ENCODE measurements at regions not wholly inside any gene's neighbourhood (a gene's known extent, or its start where the extent isn't known, plus 50 kb on each side); places are given as distances from the start of the nearest gene placed in this dataset.
"Not testable (repeated sequence)": the region's sequence is repeated elsewhere in the genome, so short reads cannot be mapped to it uniquely, and the experiment has no call there.

DNA sequence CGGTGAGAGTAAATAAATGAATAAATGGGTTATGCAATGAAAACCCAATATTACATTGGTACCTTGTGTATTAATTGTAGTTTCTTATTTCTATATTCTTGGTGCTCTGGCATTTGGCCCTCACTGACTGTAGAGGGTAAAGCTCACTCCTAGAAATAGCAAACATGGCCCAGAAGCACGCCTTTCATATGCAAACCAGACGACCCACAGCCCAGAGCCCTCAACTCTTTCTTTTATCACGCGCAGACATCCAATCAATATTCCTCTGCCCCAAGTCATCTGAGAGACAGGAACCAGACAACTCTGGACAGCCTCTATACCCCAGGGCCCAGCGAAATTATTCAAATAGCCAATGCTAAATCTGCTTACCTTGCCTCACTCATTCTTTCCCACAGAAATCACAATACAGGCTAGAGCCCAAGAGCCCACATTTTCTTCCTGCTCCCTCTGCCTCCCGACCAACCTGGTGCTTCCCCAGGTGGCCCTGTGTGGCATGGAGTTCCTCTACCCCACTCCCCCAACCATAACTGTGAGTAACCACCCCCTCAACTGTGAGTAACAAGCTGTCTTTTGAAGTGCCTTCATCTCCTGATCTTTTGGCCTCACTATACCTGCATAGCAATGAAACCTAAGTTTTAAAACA lies 425.1 kb upstream of the SPATA31A3 start:
- not testable (repeated sequence) for H3K27ac Mint-ChIP-seq

DNA sequence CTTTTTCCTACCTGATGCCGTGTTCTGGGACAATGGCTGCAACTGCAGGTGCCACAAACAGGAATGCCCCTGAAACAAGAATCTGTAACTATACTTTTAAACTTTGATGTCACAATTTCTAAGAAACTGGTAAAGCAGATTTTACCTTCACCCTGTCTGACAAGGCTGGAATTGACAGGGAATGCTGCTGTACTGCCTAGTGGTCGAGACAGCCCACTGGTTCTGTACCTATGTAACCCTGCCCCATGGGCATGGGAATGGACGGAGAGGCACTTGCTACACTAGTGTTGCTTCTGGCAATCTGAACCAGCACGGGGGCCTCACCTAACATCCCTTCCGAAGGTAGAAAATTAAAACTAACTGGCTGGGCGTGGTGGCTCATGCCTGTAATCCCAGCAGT lies 424.3 kb upstream of the SPATA31A3 start:
- DNase-seq (ENCODE audit: low spot score); H3K4me3 ChIP-seq; H3K36me3 Mint-ChIP-seq; H2AFZ ChIP-seq (replicated peaks); H3K27me3 ChIP-seq; H3K9me3 ChIP-seq (ENCODE audit: low read depth); H3K4me1 Mint-ChIP-seq; H3K9ac ChIP-seq; H3K4me3 Mint-ChIP-seq; H3K4me1 ChIP-seq; H3K27ac Mint-ChIP-seq; H3F3A ChIP-seq (ENCODE audit: low read depth); H3K36me3 ChIP-seq; H3K79me2 ChIP-seq (ENCODE audit: low read depth); H4K20me1 ChIP-seq (ENCODE audit: low read depth); H3K9me3 Mint-ChIP-seq; H3K27me3 Mint-ChIP-seq (ENCODE audit: insufficient read depth, low read depth); H3K4me2 ChIP-seq; H3K27ac ChIP-seq: not testable (repeated sequence)

More for the DNA sequence above, 425.1 kb upstream of the SPATA31A3 start:
- not testable (repeated sequence) for H3K9ac ChIP-seq; H3K79me2 ChIP-seq (ENCODE audit: low read depth); H3K9me3 ChIP-seq (ENCODE audit: low read depth); H4K20me1 ChIP-seq (ENCODE audit: low read depth); H3K4me3 ChIP-seq; DNase-seq (ENCODE audit: low spot score); H3K36me3 ChIP-seq; H3K9me3 Mint-ChIP-seq; H3K4me3 Mint-ChIP-seq; H3K4me2 ChIP-seq; H3K27me3 ChIP-seq; H3K4me1 Mint-ChIP-seq; H3K4me1 ChIP-seq; H3K27me3 Mint-ChIP-seq (ENCODE audit: insufficient read depth, low read depth); H3K27ac ChIP-seq; H3K36me3 Mint-ChIP-seq; H2AFZ ChIP-seq (replicated peaks); H3F3A ChIP-seq (ENCODE audit: low read depth)

DNA sequence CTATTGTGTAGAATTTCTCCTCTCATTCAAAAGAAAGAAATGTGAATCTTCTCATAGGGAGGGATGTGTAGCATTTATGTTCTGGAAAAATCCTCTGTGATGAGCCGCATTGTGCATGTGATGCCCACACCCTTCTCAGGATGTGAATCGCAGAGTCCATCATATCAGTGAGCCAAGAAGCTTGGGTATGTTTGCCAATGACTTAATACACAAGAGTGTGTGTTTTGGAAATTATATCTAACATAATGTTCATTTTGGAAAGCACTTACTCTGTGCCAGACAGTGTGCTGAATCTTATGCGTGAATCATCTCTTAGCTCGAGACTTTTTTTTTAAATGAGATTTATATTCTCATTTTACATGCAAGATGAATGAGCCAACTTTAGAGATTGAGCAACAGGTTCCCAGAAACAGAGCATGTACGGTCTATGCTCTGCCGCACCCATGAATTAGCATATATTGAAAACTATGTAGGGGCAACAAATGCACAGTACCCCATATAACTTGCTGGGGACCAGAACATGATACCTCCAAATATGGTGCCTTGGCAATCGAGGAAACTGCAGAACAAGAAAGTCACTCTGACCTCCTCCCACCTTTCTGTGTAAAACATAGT lies 418.4 kb upstream of the SPATA31A3 start:
- H3K9ac ChIP-seq; H3K4me2 ChIP-seq; H3K9me3 ChIP-seq (ENCODE audit: low read depth); H3K36me3 Mint-ChIP-seq; H3F3A ChIP-seq (ENCODE audit: low read depth); H4K20me1 ChIP-seq (ENCODE audit: low read depth); H3K27me3 ChIP-seq; H3K79me2 ChIP-seq (ENCODE audit: low read depth); DNase-seq (ENCODE audit: low spot score); H3K27me3 Mint-ChIP-seq (ENCODE audit: insufficient read depth, low read depth); H3K4me1 Mint-ChIP-seq; H3K9me3 Mint-ChIP-seq; H3K27ac Mint-ChIP-seq; H3K4me3 Mint-ChIP-seq; H2AFZ ChIP-seq (replicated peaks); H3K27ac ChIP-seq; H3K4me1 ChIP-seq; H3K4me3 ChIP-seq; H3K36me3 ChIP-seq: not testable (repeated sequence)

DNA sequence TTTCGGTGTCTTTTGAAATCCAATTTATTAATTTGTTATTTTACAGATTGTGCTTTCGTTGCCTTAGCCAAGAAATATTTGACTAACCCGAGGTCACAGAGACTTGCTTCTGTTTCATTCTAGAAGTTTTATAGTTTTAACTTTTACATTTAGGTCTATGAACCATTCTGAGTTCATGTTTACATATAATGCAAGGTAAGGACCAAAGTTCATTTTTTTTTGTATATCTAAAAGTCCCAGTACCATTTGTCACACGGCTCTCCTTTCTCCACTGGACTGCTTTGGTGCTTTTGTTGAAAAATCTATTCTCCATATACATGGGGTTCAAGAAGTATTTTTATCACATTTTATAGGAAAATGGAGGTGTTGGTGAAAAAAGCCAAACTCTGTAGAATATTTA lies 411.4 kb upstream of the SPATA31A3 start:
- not testable (repeated sequence) for DNase-seq (ENCODE audit: low spot score); H3K27me3 Mint-ChIP-seq (ENCODE audit: insufficient read depth, low read depth); H3K27me3 ChIP-seq; H3K4me1 Mint-ChIP-seq; H3K27ac Mint-ChIP-seq; H3K9me3 Mint-ChIP-seq; H3K79me2 ChIP-seq (ENCODE audit: low read depth); H3K4me3 ChIP-seq; H4K20me1 ChIP-seq (ENCODE audit: low read depth); H3K36me3 Mint-ChIP-seq; H3K36me3 ChIP-seq; H3K9ac ChIP-seq; H2AFZ ChIP-seq (replicated peaks); H3F3A ChIP-seq (ENCODE audit: low read depth); H3K4me2 ChIP-seq; H3K9me3 ChIP-seq (ENCODE audit: low read depth); H3K27ac ChIP-seq; H3K4me3 Mint-ChIP-seq; H3K4me1 ChIP-seq

DNA sequence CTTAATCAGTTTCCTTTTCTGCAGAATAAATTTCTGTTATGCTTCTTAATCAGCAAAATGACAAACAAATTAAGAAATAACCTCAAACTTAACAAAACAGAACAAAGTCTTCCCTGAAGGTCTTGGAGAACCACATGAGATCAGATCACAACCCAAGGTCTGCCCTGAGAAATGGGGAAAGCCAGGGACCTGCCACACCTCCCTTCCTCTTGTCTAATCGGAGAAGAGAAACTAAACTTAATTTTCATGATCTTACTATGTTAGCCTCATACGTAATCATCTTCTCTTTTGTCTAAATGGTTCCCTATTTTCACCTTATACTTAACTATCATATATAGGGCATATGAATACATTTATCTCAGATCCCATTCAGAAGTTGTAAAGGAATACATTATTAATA lies 405.4 kb upstream of the SPATA31A3 start:
- not testable (repeated sequence) for H3K9me3 ChIP-seq (ENCODE audit: low read depth); H3K4me1 ChIP-seq; H3K4me1 Mint-ChIP-seq; H3K4me3 Mint-ChIP-seq; H3K36me3 Mint-ChIP-seq; H3K27ac ChIP-seq; H3K9me3 Mint-ChIP-seq; DNase-seq (ENCODE audit: low spot score); H3F3A ChIP-seq (ENCODE audit: low read depth); H2AFZ ChIP-seq (replicated peaks); H3K4me2 ChIP-seq; H4K20me1 ChIP-seq (ENCODE audit: low read depth); H3K27ac Mint-ChIP-seq; H3K27me3 Mint-ChIP-seq (ENCODE audit: insufficient read depth, low read depth); H3K36me3 ChIP-seq; H3K27me3 ChIP-seq; H3K4me3 ChIP-seq; H3K9ac ChIP-seq; H3K79me2 ChIP-seq (ENCODE audit: low read depth)

DNA sequence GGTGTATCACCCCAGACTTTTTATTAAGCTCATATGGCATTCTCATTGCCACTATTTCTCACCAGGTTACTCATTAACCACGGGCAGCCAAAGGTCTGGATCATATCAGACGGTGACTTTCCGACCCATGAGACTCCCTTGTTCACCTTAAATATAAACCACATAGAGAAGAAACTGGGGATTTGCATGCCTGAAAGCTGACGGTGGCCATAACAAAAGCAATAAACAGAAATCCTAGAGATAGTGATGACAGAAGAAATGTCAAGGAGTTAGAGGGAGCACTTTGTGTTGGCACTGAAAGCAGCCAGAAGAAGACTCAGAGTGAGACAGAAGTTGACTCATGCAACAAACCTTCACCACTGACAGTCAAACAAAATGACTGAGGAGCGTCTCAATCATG lies 402.4 kb upstream of the SPATA31A3 start:
- not testable (repeated sequence) for DNase-seq (ENCODE audit: low spot score); H3K27ac Mint-ChIP-seq; H4K20me1 ChIP-seq (ENCODE audit: low read depth); H2AFZ ChIP-seq (replicated peaks); H3K9ac ChIP-seq; H3F3A ChIP-seq (ENCODE audit: low read depth); H3K4me1 Mint-ChIP-seq; H3K9me3 ChIP-seq (ENCODE audit: low read depth); H3K4me3 Mint-ChIP-seq; H3K9me3 Mint-ChIP-seq; H3K27me3 ChIP-seq; H3K4me3 ChIP-seq; H3K36me3 ChIP-seq; H3K36me3 Mint-ChIP-seq; H3K27me3 Mint-ChIP-seq (ENCODE audit: insufficient read depth, low read depth); H3K4me2 ChIP-seq; H3K4me1 ChIP-seq; H3K79me2 ChIP-seq (ENCODE audit: low read depth); H3K27ac ChIP-seq

DNA sequence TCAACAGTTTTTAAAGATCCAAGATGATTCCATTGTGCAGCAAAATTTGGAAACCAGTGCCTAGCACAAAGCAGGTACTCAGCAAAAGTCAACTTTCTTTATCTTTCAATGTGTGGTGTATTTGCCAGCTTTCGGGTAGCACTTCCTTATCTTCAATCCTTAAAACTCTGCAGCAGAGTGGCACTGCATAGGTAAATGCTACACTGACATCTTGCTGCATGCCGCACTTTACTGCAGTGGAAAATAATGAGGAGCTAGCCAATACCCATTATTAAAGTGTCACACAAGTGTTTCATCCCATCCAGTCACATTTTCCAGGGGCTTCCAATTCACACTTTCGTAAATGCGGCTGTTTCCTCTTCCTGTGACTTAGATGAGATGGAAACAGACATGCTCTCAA lies 401.7 kb upstream of the SPATA31A3 start:
- H3K9me3 ChIP-seq (ENCODE audit: low read depth); H3K27ac ChIP-seq; H3K4me3 Mint-ChIP-seq; H2AFZ ChIP-seq (replicated peaks); DNase-seq (ENCODE audit: low spot score); H4K20me1 ChIP-seq (ENCODE audit: low read depth); H3K9ac ChIP-seq; H3K4me3 ChIP-seq; H3K4me2 ChIP-seq; H3K36me3 ChIP-seq; H3K27ac Mint-ChIP-seq; H3K27me3 ChIP-seq; H3K9me3 Mint-ChIP-seq; H3K79me2 ChIP-seq (ENCODE audit: low read depth); H3K36me3 Mint-ChIP-seq; H3F3A ChIP-seq (ENCODE audit: low read depth); H3K27me3 Mint-ChIP-seq (ENCODE audit: insufficient read depth, low read depth); H3K4me1 ChIP-seq; H3K4me1 Mint-ChIP-seq: not testable (repeated sequence)

DNA sequence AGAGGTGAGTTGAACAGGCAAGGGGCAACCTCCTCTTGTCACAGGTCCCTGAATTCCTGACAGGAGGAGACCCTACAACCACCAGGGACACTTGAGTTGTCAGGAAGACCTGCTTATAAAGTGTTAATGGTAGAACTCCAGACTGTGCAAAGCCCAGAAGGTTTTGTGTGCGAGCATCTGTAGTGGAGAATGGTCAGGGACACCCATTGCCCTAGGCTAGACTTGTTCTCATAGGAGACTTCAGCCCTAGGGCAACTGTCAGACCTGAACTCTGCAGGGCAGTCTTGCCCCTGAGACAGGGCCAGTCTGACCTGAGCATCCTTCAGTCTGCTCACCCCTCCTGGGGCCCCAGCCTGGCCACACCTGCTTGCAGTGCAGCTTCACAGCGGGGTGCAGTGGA lies 377.3 kb upstream of the SPATA31A3 start:
- H3K4me3 ChIP-seq, result not testable (repeated sequence)

More for the DNA sequence above, 377.3 kb upstream of the SPATA31A3 start:
- H3K27me3 Mint-ChIP-seq (ENCODE audit: insufficient read depth, low read depth); H2AFZ ChIP-seq (replicated peaks); H4K20me1 ChIP-seq (ENCODE audit: low read depth); H3K4me3 Mint-ChIP-seq; H3K9ac ChIP-seq; H3K4me1 ChIP-seq; H3K4me2 ChIP-seq; H3K79me2 ChIP-seq (ENCODE audit: low read depth); H3K9me3 Mint-ChIP-seq; DNase-seq (ENCODE audit: low spot score); H3K9me3 ChIP-seq (ENCODE audit: low read depth); H3K27ac Mint-ChIP-seq; H3K27me3 ChIP-seq; H3K36me3 ChIP-seq; H3K27ac ChIP-seq; H3K4me1 Mint-ChIP-seq; H3K36me3 Mint-ChIP-seq; H3F3A ChIP-seq (ENCODE audit: low read depth): not testable (repeated sequence)
